HUES48 (cell line): ENCODE measurements at regions not wholly inside any gene's neighbourhood (a gene's known extent, or its start where the extent isn't known, plus 50 kb on each side); places are given as distances from the start of the nearest gene placed in this dataset.

Experiments used
- H3K27ac ChIP-seq: one replicate; pipeline ENCODE4 v1.7.0; 2013; ENCODE audit warnings: low read depth, low read length, inconsistent platforms
- H3K27me3 ChIP-seq: 2 replicates; pipeline ENCODE4 v1.6.1; 2013; ENCODE audit warnings: mild to moderate bottlenecking, low read length; ENCODE audit not compliant: control insufficient read depth, insufficient read depth
- H3K36me3 ChIP-seq: 2 replicates; pipeline ENCODE4 v1.6.1; 2013; ENCODE audit warnings: low read length; ENCODE audit not compliant: control insufficient read depth, insufficient read depth
- H3K4me1 ChIP-seq: 2 replicates; pipeline ENCODE4 v1.6.1; 2013; ENCODE audit warnings: mild to moderate bottlenecking, low read length; ENCODE audit not compliant: control insufficient read depth, insufficient read depth
- H3K4me3 ChIP-seq: 2 replicates; pipeline ENCODE4 v1.5.1; 2013; ENCODE audit warnings: mild to moderate bottlenecking, low read depth, low read length
- H3K9ac ChIP-seq: 2 replicates; pipeline ENCODE4 v1.6.1; 2013; ENCODE audit warnings: mild to moderate bottlenecking, low read depth, low read length, moderate library complexity
- H3K9me3 ChIP-seq: 2 replicates; pipeline ENCODE4 v1.6.1; 2013; ENCODE audit warnings: low read length; ENCODE audit not compliant: control insufficient read depth, insufficient read depth

DNA sequence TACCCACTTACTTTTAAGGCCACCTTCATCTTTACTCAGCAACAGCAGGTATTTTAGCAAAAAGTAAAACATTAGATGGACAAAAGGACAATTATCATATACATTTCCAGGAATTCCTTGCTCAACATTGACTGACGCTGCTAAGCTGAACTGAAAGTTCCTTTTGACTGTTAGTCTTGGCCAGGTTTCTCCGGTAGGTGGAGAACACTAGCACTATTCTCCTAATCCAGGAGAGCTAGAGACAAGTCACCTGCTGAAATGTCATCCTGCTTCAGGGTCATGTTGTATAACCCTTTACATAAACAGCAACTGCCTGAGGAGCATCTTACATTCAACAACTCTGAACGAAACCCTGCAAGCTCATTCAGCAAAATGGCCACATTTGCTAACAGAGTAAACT, 109.0 kb upstream of the ESRRG start:
- Histone ChIP-seq H3K27me3 (no peaks in the 10 kb centered on the region), H3K4me3 (no peak overlapping the region), H3K9ac (no peak overlapping the region), H3K9me3 (no peaks in the 10 kb centered on the region), H3K36me3 (no peaks in the 10 kb centered on the region), H3K27ac (no peak overlapping the region), H3K4me1 (peaks cover 38% of the 10 kb centered on the region)

DNA sequence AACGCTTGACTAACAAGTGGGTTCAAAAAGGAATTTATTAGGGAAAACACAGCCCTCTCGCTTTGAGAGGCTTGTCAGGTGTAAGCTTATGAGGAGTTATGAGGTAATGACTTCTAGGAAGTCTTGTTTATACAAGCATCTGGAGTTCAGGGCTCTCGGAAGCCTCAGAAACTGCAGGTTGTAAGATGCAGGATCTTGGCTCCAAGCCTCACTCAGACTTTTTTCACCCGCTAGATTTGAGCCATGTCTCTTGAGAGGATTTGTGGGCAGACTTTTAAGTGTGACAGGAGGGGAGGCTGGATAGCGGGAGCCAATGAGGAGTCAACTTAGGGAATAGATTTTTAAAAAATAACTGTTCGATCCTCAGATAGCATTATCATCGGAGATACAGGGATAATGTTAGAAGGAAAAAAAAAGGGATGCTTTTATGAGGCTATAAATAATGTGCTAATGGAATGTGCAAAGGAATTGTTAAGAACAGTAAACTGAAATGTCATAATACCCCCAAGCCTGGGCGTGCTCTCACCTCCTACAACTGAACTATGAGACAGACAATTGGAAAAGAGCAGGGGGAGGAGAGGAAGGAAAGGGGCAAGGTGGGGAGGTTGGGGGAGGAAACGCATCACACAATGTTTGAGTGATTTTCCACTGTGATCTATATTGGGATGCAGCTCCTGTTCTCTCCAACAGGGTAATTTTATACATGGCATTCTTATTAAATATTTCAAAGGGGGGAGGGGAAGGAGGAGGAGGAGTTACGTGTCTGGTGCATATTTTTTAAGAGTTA, 107.4 kb upstream of the ESRRG start:
- Histone ChIP-seq H3K27me3 (no peaks in the 10 kb centered on the region), H3K9me3 (no peaks in the 10 kb centered on the region), H3K9ac (no peak overlapping the region), H3K36me3 (no peaks in the 10 kb centered on the region), H3K4me3 (no peak overlapping the region), H3K4me1 (peaks cover 26% of the 10 kb centered on the region), H3K27ac (no peak overlapping the region)

DNA sequence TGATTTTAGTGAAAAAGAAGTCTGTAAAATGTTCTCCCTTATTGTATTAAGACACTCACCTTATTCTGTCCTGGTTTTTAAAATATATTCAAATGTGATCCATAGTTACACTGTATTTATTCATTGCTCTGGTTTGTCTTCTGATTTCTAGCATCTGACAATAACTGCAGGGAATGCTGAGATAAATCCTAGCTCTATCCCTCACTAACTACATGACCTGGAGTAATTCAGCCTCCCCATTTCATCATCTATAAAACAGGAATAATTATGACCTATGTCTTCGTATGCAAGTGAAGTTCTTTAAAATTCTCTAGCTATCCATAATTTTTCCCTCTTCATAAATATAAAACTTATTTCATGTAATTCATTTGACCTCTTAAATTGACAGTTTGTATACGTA, 104.0 kb upstream of the ESRRG start:
- H3K4me1 ChIP-seq: peaks cover 36% of the 10 kb centered on the region
- no peaks in the 10 kb centered on the region for H3K27me3 ChIP-seq
- H3K36me3 ChIP-seq: no peaks in the 10 kb centered on the region
- no peak overlapping the region for H3K4me3 ChIP-seq
- no peak overlapping the region for H3K9ac ChIP-seq
- no peaks in the 10 kb centered on the region for H3K9me3 ChIP-seq
- no peak overlapping the region for H3K27ac ChIP-seq

DNA sequence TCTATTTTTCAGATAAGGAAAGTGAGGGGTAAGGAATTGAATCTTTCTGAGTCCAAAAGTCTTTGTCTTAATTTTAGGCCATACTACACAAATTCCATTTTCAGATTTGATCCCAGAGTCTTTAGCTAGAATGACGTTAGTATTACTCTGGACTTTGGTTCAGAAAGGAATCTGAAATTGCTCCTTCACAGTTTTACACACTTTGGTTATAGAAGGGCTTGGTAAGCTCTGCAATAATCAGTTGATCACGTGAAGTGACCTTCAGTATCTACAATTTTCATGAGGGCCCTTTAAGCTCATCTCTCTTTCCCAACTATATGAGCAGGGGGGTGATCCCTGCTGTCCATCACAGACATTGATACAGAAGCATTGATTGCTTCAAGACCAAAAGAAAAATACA, 103.4 kb upstream of the ESRRG start:
- Histone ChIP-seq H3K9me3 (no peaks in the 10 kb centered on the region), H3K27ac (no peak overlapping the region), H3K4me3 (no peak overlapping the region)

DNA sequence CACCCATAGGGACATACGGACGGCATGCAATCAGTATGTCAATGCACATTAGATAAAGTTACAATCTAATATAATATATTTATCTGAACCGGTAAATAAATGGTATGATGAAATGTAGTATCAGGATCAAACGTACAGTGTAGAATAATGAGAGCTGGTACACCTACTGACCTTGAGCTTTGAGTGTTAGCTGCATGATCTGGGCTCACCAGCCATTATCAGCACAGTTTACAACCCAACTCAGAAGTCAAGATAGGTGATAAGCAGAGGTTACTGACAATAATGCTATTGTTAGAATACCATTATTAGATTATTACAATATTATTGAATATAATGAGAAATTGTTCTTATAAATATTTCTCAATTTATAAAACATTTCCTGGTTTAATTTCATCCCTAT, 103.0 kb upstream of the ESRRG start:
- Histone ChIP-seq H3K36me3 (no peaks in the 10 kb centered on the region), H3K27me3 (no peaks in the 10 kb centered on the region), H3K9me3 (no peaks in the 10 kb centered on the region), H3K4me3 (no peak overlapping the region), H3K9ac (no peak overlapping the region), H3K4me1 (peaks cover 32% of the 10 kb centered on the region), H3K27ac (no peak overlapping the region)

More for the DNA sequence above, 103.4 kb upstream of the ESRRG start:
- no peak overlapping the region for H3K9ac ChIP-seq
- no peaks in the 10 kb centered on the region for H3K27me3 ChIP-seq
- H3K36me3 ChIP-seq: no peaks in the 10 kb centered on the region
- peaks cover 35% of the 10 kb centered on the region for H3K4me1 ChIP-seq

DNA sequence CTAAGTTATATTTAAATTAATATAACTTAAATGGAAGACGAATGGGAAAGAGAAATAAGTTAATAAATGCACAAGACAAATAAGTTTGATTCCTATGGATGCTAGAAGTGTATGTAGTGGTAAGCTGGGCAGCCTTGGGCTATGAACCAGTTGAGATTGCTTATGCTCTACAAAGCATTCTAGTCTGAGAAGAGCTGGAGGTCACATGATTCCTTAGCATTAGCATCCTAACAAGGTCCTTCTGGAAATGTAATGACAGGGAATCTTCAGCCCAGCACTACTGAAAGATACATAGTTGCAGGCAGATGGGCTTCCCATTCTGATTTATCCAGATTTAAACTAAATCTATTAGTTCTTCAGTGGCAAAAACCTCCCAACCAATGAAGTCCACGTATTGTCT, 102.3 kb upstream of the ESRRG start:
- Histone ChIP-seq H3K9me3 (no peaks in the 10 kb centered on the region), H3K4me3 (no peak overlapping the region), H3K27ac (no peak overlapping the region), H3K9ac (no peak overlapping the region), H3K36me3 (no peaks in the 10 kb centered on the region), H3K27me3 (no peaks in the 10 kb centered on the region), H3K4me1 (peaks cover 32% of the 10 kb centered on the region)

DNA sequence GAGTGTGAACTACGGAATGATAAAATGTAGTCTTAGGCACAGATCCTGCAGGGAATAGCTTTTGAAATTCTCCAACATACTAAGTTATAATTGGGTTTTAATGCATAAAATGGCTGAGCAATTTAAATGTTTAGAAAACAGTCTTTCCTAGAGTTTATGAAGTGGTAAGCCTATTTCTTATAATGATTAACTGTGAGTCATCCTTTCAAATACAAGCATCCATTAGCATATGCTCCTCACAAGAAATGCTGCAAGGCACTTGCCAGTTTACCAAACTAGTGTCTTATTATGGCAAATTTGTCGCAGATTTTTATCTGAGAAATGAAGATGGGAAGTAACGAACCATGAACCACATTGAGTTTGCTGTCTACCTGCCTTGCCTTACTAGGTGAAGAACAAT, 101.3 kb upstream of the ESRRG start:
- H3K4me1 ChIP-seq: peaks cover 38% of the 10 kb centered on the region

DNA sequence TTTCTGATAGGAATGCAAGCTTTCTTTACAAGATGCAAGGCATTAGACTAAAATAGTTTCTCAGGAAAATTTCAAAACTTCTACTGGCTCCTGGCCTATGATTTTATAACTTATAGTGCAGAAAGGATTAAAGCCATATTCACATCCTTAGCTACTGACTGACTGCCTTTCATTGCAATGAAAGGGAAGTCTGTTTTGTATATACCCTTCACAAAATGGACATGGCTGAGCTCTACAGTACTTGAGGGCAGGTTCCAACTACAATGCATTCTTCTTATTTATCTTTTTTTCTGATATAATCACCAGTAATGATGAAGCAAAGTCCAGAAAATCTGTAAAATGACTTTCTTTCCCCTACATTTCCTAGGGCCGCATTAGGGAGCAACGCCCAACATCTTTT, 100.5 kb upstream of the ESRRG start:
- Histone ChIP-seq H3K9ac (no peak overlapping the region), H3K9me3 (no peaks in the 10 kb centered on the region), H3K27me3 (no peaks in the 10 kb centered on the region), H3K4me3 (no peak overlapping the region), H3K4me1 (peaks cover 46% of the 10 kb centered on the region), H3K36me3 (no peaks in the 10 kb centered on the region), H3K27ac (no peak overlapping the region)

More for the DNA sequence above, 101.3 kb upstream of the ESRRG start:
- no peaks in the 10 kb centered on the region for H3K27me3 ChIP-seq
- H3K4me3 ChIP-seq: no peak overlapping the region
- no peaks in the 10 kb centered on the region for H3K9me3 ChIP-seq
- no peak overlapping the region for H3K27ac ChIP-seq
- no peak overlapping the region for H3K9ac ChIP-seq
- no peaks in the 10 kb centered on the region for H3K36me3 ChIP-seq

DNA sequence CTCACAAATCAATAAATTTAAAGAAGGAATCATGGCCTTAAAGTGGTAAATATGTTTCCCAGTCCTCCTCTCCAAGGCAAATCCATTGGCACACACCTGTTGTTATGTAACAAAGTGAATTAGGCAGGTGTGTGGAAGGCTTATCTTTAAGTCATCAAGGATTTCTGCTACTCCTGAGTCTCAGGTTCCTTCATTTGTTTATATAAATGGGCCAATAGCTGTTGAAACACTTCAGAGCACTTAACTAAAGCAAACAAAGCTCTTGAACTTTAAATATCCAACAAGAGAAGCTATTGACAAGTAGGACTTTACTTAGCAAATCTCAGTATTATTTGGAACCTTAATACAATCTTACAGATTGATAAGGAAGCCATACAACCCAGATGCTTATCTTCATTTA, 99.3 kb upstream of the ESRRG start:
- no peaks in the 10 kb centered on the region for H3K9me3 ChIP-seq
- H3K9ac ChIP-seq: no peak overlapping the region
- H3K36me3 ChIP-seq: no peaks in the 10 kb centered on the region
- peaks cover 55% of the 10 kb centered on the region for H3K4me1 ChIP-seq
- H3K4me3 ChIP-seq: no peak overlapping the region
- H3K27me3 ChIP-seq: no peaks in the 10 kb centered on the region
- no peak overlapping the region for H3K27ac ChIP-seq

DNA sequence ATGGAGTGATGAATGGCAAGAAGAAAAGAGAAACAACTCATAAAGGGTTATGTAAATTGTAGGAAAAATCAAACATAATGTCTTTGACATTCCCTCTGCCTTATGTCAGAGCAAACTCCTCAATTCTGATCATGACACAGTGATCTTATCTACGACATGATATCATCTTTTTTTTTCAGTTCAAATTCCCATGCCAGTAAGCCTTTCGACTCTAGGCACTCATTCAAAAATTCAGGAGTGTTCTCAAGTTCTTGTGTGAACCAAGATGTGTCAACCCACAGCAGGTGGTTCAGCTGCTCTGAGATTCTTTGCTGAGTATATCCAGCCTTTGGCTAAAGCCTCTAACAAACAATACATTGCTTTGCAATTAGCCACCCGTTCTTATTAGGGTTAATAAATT, 97.1 kb upstream of the ESRRG start:
- Histone ChIP-seq H3K9ac (no peak overlapping the region), H3K27me3 (no peaks in the 10 kb centered on the region), H3K36me3 (no peaks in the 10 kb centered on the region), H3K4me1 (peaks cover 74% of the 10 kb centered on the region), H3K9me3 (no peaks in the 10 kb centered on the region), H3K4me3 (no peak overlapping the region), H3K27ac (no peak overlapping the region)

DNA sequence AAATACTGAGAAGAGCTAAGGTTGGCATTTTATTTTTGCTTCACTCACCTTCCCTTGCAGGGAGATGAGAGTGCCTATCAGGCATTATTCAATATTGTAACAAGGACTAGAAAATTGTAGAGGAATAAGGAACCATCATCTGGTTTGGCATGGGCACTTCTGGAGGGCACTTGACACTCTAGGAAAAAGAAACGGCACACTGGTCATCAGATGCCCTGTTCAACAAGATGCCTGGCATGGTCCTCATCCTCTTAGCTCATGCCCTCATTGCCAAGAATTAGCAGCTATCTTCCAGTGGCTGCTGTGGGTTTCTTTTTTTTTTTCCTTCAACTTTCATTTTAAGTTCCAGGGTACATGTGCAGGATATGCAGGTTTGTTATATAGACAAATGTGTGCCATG, 95.1 kb upstream of the ESRRG start:
- no peaks in the 10 kb centered on the region for H3K36me3 ChIP-seq
- H3K9me3 ChIP-seq: no peaks in the 10 kb centered on the region
- H3K9ac ChIP-seq: no peak overlapping the region
- no peaks in the 10 kb centered on the region for H3K27me3 ChIP-seq
- no peak overlapping the region for H3K4me3 ChIP-seq
- H3K4me1 ChIP-seq: peaks cover 85% of the 10 kb centered on the region
- H3K27ac ChIP-seq: no peak overlapping the region
